Large intestine (tissue), 3 donors: ENCODE measurements at regions not wholly inside any gene's neighbourhood (a gene's known extent, or its start where the extent isn't known, plus 50 kb on each side); places are given as distances from the start of the nearest gene placed in this dataset.

Experiments
- DNase-seq, 2 donors: peaks; one replicate each; pipeline versions ENCODE4 v3.0.0 to v3.0.0-alpha.2; 2013
- H3K27ac ChIP-seq: one replicate; pipeline ENCODE4 v1.5.1; 2013; ENCODE audit warnings: low read length
- H3K27me3 ChIP-seq: 2 replicates; pipeline ENCODE4 v1.6.1; 2013; ENCODE audit warnings: low read length; ENCODE audit not compliant: control insufficient read depth, insufficient read depth
- H3K36me3 ChIP-seq: 2 replicates; pipeline ENCODE4 v1.6.1; 2013; ENCODE audit warnings: low read length; ENCODE audit not compliant: control insufficient read depth, insufficient read depth
- H3K4me1 ChIP-seq: one replicate; pipeline ENCODE4 v1.6.1; 2013; ENCODE audit warnings: low read length; ENCODE audit not compliant: control insufficient read depth, insufficient read depth
- H3K4me3 ChIP-seq: one replicate; pipeline ENCODE4 v1.5.1; 2013; ENCODE audit warnings: low read length
- H3K9me3 ChIP-seq: one replicate; pipeline ENCODE4 v1.6.1; 2013; ENCODE audit warnings: mild to moderate bottlenecking, low read depth, low read length, moderate library complexity; ENCODE audit not compliant: control insufficient read depth
- WGBS: methylation state at CpG from one replicate; pipeline ENCODE4 v1.1.5; 2013; ENCODE audit warnings: low lambda C conversion rate; ENCODE audit not compliant: insufficient coverage; 5-methylcytosine and 5-hydroxymethylcytosine counted together

DNA sequence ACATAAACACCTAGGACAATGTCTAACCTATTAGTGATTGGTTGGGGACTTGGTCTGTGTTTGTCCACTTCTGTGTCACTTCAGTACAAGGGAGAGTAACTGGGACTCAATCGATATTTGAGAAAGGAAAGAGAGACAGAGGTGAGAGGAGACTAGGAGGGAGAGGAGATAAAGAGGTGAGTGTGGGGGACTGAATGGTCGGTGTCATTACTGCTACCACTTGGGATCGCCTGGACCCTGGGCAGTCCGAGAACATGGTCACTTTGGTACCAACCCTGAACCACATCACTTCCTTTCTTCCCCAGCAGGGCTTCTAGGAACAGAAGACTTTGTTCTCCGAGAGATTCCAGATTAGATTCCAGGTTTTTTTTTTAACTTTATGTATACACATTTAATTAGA, 63.7 kb downstream of the GPR6 start:
- DNase-seq = no peak
- Histone ChIP-seq H3K27ac (no peak overlapping the region), H3K36me3 (no peaks in the 10 kb centered on the region), H3K9me3 (no peaks in the 10 kb centered on the region), H3K4me1 (peaks cover 3% of the 10 kb centered on the region), H3K27me3 (peaks cover 6% of the 10 kb centered on the region), H3K4me3 (no peak overlapping the region)
- 100% methylated on average over 1 of the region's 5 CpGs for WGBS

DNA sequence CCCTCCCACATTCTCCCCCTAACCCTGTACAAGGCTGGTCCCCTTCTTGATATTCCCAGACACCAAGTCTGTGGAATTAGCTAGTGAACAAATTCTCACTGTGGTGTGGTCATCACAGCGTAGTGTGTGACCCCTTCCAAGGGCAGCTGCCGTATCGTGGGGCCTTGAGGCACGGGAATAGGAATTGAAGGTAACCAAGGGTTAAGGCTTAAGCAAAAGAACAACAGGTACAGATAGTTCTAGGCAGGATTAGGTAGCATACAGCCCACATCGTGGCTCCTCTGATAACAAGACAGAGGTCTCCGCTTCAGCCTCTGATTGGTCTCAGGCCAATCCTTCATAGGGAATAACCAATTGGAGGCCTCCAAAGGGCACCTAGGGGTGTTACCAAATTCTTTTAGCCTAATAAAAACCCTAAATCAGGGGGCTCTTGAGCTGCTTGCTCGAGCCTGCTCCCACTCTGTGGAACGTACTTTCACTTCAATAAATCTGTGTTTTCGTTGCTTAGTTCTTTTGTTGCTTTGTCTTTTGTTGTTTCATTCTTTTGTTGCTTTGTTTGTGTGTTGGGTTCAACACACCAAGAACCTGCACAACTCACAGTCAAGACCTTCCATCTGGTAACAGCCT, 64.7 kb downstream of the GPR6 start:
- peaks cover 3% of the 10 kb centered on the region for H3K4me1 ChIP-seq
- H3K4me3 ChIP-seq = no peak overlapping the region
- H3K27me3 ChIP-seq = peaks cover 4% of the 10 kb centered on the region
- H3K27ac ChIP-seq = no peak overlapping the region
- DNase-seq = no peak
- H3K36me3 ChIP-seq = no peaks in the 10 kb centered on the region
- no peaks in the 10 kb centered on the region for H3K9me3 ChIP-seq
- no CpG with 5 or more reads among the region's 9 CpGs for WGBS

- Histone ChIP-seq H3K9me3 (no peaks in the 10 kb centered on the region), H3K36me3 (no peaks in the 10 kb centered on the region), H3K4me1 (peaks cover 3% of the 10 kb centered on the region), H3K27me3 (peaks cover 4% of the 10 kb centered on the region), H3K4me3 (no peak overlapping the region), H3K27ac (no peak overlapping the region)
- WGBS = 100% methylated on average over 1 of the region's 6 CpGs
- no peak for DNase-seq
Observed at GRCh38 chr6:110043366-110043994, 65.4 kb downstream of the GPR6 start.

GRCh38 chr6:110044096-110044495, 66.0 kb downstream of the GPR6 start:
- H3K27me3 ChIP-seq = peaks cover 4% of the 10 kb centered on the region
- no peak for DNase-seq
- no CpG with 5 or more reads among the region's 6 CpGs for WGBS
- H3K4me1 ChIP-seq = peaks cover 3% of the 10 kb centered on the region
- H3K9me3 ChIP-seq = no peaks in the 10 kb centered on the region
- no peak overlapping the region for H3K27ac ChIP-seq
- H3K36me3 ChIP-seq = no peaks in the 10 kb centered on the region
- no peak overlapping the region for H3K4me3 ChIP-seq

- WGBS = 100% methylated on average over 1 of the region's 3 CpGs
- no peaks in the 10 kb centered on the region for H3K36me3 ChIP-seq
Observed at GRCh38 chr6:110044622-110045021, 66.5 kb downstream of the GPR6 start.

GRCh38 chr6:110048221-110048875, 70.2 kb downstream of the GPR6 start:
- no peaks in the 10 kb centered on the region for H3K27me3 ChIP-seq
- no peak for DNase-seq
- no CpG with 5 or more reads among the region's 4 CpGs for WGBS

More at GRCh38 chr6:110044622-110045021, 66.5 kb downstream of the GPR6 start:
- Histone ChIP-seq H3K9me3 (no peaks in the 10 kb centered on the region), H3K4me3 (no peak overlapping the region), H3K27ac (no peak overlapping the region), H3K27me3 (peaks cover 4% of the 10 kb centered on the region), H3K4me1 (peaks cover 3% of the 10 kb centered on the region)
- no peak for DNase-seq

GRCh38 chr6:110049696-110050439, 71.8 kb downstream of the GPR6 start:
- Histone ChIP-seq H3K27me3 (no peaks in the 10 kb centered on the region), H3K4me1 (no peaks in the 10 kb centered on the region), H3K36me3 (no peaks in the 10 kb centered on the region), H3K27ac (no peak overlapping the region), H3K9me3 (no peaks in the 10 kb centered on the region), H3K4me3 (no peak overlapping the region)
- DNase-seq = no peak
- WGBS = 80% methylated on average over 1 of the region's 11 CpGs

More at GRCh38 chr6:110048221-110048875, 70.2 kb downstream of the GPR6 start:
- H3K4me3 ChIP-seq = no peak overlapping the region
- no peak overlapping the region for H3K27ac ChIP-seq
- no peaks in the 10 kb centered on the region for H3K9me3 ChIP-seq
- no peaks in the 10 kb centered on the region for H3K36me3 ChIP-seq
- H3K4me1 ChIP-seq = no peaks in the 10 kb centered on the region
